HG03095 (cell line): ENCODE measurements at regions not wholly inside any gene's neighbourhood (a gene's known extent, or its start where the extent isn't known, plus 50 kb on each side); places are given as distances from the start of the nearest gene placed in this dataset.

Experiments used
- ATAC-seq: cut with Tn5 transposase; IDR thresholded peaks from one replicate; pipeline ENCODE4 v1.9.1; 2021; ENCODE audit warnings: moderate library complexity; ENCODE audit not compliant: unreplicated experiment

GRCh38 chr3:88535563-88535962 is 385.8 kb downstream of the C3orf38 start:
- no peak for ATAC-seq

- no peak for ATAC-seq
These were observed 393.2 kb downstream of the C3orf38 start for GRCh38 chr3:88542916-88543315.

GRCh38 chr3:88572450-88572849 is 422.7 kb downstream of the C3orf38 start:
- no peak for ATAC-seq

GRCh38 chr3:88573472-88573871 is 423.7 kb downstream of the C3orf38 start:
- ATAC-seq = no peak

DNA sequence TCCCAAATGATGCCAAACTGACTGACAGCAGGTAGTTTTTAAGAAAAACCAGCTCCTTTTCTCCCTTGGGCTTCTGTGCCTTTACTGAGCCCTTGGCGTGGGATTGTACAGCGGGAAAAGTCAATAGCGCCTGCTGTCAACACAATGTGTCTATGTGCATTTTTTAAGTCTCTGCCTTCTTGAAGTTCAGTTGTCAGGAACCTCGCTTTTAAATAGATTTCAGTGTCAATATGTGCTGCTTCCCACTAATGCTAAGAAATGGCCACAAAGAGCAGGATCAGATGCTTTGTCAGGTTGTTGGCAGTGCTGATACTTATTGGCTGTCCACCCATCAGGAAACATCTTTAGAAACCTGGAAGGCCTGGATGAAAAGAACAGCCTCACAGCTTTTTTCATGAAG is 424.4 kb downstream of the C3orf38 start:
- no peak for ATAC-seq

GRCh38 chr3:88584451-88584850 is 434.7 kb downstream of the C3orf38 start:
- no peak for ATAC-seq

- no peak for ATAC-seq
These were observed 436.4 kb downstream of the C3orf38 start for GRCh38 chr3:88586121-88586640.

DNA sequence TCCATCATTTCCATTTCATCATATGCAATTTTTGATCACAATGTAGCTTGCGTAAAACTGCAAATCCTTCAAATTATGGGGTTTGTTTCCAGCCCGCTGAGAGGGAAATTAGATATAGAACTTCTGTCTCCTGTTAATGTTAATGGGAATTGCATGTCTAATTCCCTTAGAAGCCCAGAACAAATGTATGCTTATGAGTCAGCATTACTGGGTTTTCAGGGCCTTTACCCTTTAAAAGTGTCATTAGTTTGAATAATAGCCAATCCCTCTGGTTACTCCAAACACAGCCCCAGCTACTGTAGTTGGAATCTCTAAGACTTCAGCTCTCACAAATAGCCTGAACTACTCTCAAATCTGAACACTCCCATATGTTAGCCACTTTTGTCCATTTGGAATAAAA is 439.4 kb downstream of the C3orf38 start:
- no peak for ATAC-seq

- ATAC-seq = no peak
These were observed 445.3 kb downstream of the C3orf38 start for GRCh38 chr3:88595026-88595425.

- no peak for ATAC-seq
These were observed 446.7 kb downstream of the C3orf38 start for GRCh38 chr3:88596451-88596850.

- ATAC-seq = no peak
These were observed 461.1 kb downstream of the C3orf38 start for GRCh38 chr3:88610820-88611219.

GRCh38 chr3:88611826-88612326 is 462.1 kb downstream of the C3orf38 start:
- no peak for ATAC-seq

- ATAC-seq = no peak
These were observed 466.7 kb downstream of the C3orf38 start for GRCh38 chr3:88616413-88616812.

DNA sequence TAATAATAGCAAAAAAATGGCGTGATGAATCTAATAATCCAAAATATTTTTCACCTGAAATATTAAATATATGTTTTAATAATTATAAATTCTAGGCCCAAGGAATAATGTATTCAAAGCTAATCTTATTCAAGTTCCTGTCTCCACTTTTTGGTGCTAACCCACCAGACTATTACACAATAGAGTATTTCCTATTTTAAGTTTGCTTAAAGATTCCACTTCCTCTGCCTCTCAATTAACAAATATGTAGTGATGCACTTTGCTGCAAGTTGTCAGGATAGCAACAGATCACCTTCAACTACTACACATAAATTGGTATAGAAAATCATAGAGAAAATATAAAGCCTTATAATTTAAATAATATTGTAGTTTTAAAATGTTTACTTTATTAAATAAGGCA is 467.5 kb downstream of the C3orf38 start:
- ATAC-seq = no peak

DNA sequence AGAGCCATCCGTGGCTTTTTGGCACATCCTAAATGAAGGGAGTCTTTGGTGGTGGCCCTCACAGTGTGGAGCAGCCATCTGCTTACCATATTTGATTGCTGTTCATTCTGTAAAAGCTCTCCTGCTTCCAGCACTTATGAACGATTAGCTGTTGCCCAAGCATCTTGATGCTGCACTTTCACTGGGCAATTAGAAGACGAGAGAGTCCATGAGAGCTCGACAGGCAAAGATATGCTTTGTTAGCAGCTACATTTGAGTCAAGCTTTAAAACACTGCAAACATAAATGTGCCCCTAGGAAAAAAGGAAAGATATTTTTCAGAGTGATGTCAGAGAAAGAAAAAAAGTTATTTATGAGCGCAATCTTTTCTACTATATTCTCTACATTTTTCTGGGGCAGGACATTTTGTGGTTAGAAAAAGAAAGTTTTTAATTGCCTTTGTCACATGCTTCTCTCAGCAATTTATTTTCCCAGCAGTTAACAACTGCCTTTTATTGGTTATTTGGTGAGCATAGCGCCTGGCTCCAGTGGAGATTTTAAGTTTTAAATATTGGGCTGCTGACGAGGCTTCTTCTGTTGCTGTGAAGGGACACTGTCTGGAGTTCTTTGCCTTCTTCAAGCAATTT is 468.4 kb downstream of the C3orf38 start:
- ATAC-seq = no peak

GRCh38 chr3:88621586-88621985 is 471.8 kb downstream of the C3orf38 start:
- ATAC-seq = no peak

DNA sequence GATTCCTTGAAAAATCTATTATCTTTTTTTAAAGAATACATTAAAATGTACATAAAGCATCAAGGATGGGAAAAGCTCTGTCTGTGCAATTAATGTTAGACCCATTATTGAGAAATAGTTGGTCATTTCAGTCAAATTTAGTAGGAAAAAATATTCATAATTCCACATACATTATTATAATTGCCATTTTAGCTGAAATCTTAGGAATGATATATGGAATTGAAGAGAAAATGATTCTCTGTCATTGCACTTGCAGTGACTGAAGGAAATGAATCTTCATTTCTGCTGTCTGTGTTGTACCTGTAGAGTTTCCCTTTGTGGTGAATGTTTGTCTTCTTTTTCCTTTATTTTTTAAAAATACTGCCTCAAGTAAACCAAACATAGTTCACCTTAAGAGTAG is 473.9 kb downstream of the C3orf38 start:
- no peak for ATAC-seq

DNA sequence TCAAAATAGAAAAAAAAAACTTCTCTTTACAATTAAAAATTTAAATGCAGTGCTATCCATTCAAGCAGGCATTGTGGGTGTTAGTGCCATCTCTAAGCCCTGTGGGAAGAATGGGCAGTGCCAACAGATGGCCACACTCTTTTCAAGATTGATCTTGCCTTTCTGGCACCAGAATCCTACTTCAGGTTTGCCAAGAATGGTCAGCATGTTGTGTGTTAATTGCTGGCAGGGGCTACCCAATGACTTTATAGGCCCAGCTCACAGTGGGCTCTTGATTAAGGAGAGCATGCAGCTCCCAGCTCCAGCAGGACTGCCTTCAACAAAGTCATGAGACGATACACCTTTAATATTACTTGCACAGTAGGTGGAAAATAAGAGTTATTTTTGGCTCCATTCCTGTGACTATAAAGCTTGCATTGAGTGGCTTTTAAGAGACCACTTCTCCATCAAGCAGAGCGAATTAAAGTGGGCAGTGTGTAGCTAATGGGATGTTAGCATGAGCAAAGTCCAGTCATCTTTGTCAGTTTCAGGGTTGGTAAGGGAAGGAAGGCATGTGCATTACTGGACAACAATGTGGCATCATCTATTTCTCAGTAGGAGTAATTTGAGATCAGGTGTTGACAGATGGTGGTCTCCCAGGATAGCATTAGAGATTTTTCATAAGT is 476.8 kb downstream of the C3orf38 start:
- no peak for ATAC-seq

- no peak for ATAC-seq
These were observed 478.5 kb upstream of the EPHA3 start for GRCh38 chr3:88628901-88629300.

DNA sequence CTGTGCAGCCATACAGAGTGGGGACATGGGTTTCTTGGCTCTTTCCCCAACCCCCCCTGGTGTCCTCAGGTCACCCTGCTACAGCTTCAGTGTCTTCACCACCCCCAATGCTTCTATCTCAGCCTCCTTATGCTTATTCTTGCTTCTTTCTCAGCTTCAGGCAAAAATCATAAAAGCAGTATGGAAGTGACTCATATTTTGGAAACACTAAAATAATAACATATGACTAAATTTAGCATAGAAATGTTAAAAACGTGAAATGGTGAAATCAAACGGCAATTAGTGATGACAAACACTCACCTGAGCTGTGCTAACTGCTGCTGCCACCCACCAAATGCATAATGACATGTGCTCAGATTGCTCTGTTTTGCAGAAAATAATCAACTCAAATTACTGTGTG is 475.2 kb upstream of the EPHA3 start:
- ATAC-seq = no peak

DNA sequence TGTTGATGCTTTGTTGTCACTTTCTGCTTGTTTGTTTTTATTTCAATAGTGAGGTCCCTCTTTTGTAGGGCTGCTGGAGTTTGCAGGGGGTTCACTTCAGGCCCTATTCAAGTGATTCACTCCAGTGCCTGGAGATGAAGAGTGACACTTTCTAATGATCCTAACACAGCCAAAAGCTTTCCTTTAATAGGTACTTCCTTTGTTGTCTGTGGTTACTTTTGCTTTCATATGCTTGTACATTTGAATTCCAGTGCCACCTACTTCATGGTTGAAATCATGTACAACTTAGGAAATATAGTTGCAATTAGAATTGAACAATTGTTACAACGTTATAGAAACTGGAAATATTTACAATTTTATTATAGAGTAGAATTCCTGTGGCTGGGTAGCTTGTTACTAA is 466.8 kb upstream of the EPHA3 start:
- no peak for ATAC-seq

DNA sequence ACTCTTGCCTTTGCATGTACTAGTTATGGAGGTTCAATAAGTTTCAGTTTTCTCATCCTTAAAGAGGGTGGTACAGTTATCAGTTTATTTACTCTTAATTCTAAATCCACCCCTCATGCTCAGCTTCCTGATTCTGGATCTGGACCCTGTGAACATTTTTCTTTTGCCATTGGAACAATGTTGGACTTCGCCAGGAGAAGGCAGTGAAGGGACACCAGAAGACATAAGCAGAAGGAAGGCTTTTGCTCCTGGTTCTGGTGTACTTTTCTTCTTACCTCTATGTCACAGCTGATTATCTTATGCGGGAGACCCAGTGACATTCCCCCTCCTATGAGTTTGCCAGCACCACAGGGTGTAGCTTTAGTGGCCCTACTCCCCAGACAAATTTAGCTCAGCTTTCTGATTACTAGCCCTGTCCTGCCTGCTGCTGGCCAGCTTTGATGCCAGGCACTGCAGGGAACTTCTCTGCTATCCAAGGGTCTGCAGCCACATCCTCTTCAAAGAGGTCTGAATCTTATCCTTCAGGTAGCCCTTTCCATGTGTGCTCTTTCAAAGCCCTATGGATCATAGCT is 466.3 kb upstream of the EPHA3 start:
- no peak for ATAC-seq
